ENCODE measurements at regions not wholly inside any gene's neighbourhood (a gene's known extent, or its start where the extent isn't known, plus 50 kb on each side); places are given as distances from the start of the nearest gene placed in this dataset.

DNA sequence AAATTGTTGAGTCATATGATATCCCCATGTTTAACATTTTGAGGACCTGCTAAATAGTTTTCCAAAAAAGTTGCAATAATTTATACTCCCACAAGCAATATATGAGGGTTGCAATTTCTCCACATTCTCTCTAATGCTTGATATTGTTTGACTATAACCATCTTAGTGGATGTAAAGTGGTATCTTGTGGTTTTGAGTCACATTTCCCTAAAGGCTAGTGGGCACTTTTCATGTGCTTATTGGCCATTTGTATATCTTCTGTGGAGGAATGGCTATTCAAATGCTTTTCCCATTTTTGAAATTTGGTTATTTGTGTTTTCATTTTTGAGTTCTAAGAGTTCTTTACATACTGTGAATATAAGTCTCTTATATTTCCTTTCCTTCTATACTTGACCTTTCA lies 82.7 kb downstream of the SCG2 start:
- TF ChIP-seq, protein P1, sequence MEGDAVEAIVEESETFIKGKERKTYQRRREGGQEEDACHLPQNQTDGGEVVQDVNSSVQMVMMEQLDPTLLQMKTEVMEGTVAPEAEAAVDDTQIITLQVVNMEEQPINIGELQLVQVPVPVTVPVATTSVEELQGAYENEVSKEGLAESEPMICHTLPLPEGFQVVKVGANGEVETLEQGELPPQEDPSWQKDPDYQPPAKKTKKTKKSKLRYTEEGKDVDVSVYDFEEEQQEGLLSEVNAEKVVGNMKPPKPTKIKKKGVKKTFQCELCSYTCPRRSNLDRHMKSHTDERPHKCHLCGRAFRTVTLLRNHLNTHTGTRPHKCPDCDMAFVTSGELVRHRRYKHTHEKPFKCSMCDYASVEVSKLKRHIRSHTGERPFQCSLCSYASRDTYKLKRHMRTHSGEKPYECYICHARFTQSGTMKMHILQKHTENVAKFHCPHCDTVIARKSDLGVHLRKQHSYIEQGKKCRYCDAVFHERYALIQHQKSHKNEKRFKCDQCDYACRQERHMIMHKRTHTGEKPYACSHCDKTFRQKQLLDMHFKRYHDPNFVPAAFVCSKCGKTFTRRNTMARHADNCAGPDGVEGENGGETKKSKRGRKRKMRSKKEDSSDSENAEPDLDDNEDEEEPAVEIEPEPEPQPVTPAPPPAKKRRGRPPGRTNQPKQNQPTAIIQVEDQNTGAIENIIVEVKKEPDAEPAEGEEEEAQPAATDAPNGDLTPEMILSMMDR (conservative IDR thresholded peaks at IDR 0.05; ENCODE audit: low read depth, low read length) = no peak
- H3K4me3 ChIP-seq (ENCODE audit: low read length) = no peak overlapping the region
- no peak for DNase-seq (ENCODE audit: low read depth)

DNA sequence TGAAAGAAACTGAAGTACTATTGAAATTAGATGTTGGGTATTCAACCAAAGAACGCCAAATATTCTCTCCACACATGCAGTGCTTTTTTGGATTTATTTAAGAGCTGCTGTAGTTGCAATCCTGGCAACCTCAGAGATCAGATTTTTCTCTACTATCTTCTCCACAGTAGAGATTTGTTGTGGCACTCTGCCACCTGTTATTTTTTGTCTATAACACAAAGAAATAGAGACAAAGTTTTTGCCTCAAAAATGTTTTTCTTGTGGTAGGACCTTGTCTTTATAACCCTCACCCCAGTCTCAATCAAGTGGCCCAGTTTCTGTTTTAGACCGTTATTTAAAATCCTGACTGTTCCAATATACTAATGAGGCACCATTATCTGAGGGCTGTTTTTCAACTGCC lies 79.4 kb downstream of the SCG2 start:
- TF ChIP-seq, protein P1 (conservative IDR thresholded peaks at IDR 0.05; ENCODE audit: low read depth, low read length) = no peak
- no peak overlapping the region for H3K4me3 ChIP-seq (ENCODE audit: low read length)
- DNase-seq (ENCODE audit: low read depth) = no peak

DNA sequence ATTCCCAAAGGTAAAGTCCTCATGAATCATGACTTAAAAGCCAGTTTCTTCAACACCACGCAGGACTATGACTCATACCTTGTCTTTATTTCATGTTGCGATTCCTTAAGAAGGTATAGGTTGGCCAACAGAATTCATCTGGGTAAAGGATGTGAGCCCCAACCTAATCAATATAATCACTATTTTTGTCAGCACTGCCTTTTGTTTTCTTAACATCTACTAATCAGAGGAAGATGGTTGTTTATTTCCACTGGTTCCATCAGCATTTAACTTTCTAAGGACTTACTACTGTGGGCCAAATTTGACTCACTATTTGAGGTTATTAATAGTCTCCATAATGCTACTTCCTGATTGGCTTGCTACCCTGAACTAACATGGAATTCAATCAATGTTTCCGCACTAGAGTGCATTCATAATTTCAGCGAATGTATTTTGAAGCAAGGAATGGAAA lies 78.6 kb downstream of the SCG2 start:
- no peak overlapping the region for H3K4me3 ChIP-seq (ENCODE audit: low read length)
- no peak for DNase-seq (ENCODE audit: low read depth)
- TF ChIP-seq, protein P1 (conservative IDR thresholded peaks at IDR 0.05; ENCODE audit: low read depth, low read length) = no peak

DNA sequence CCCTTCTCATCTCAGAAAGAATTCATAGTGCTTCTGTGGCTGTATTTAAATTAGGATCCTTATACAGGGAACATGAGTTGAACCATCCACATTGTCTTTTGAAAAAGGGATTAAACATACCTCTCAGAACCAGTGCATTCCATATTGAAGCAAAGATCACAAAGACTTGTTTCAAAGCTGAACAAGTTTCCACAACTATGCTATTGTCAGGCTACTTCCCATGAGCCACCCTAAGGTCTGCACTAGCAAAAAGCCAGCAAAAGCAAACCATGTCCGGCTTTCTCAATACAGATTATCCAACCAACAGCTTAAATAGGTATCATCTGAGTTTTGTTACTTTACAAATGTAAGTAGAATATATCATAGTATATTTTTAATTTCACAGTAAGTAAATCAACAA lies 78.1 kb downstream of the SCG2 start:
- no peak for DNase-seq (ENCODE audit: low read depth)
- H3K4me3 ChIP-seq (ENCODE audit: low read length) = no peak overlapping the region
- TF ChIP-seq, protein P1 (conservative IDR thresholded peaks at IDR 0.05; ENCODE audit: low read depth, low read length) = no peak

DNA sequence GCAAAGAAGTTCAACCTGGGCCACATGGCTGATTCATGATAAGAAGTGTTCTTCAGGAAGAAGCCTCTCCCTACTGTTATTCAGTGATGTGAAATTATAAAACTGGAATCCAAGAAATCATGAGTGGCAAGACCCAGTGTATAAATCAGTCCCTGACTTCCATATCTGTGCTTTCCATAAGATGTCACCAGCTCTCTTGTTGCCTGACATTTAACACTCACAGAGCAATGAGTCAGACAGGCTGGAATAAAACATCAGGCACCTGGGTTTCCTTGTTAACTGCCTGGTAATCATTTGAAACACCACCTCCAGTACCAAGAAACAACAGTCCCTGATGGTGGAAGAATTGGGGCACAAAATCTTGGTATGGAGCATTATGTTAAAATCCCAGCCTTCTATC lies 76.1 kb downstream of the SCG2 start:
- no peak for DNase-seq (ENCODE audit: low read depth)
- H3K4me3 ChIP-seq (ENCODE audit: low read length) = no peak overlapping the region
- TF ChIP-seq, protein P1 (conservative IDR thresholded peaks at IDR 0.05; ENCODE audit: low read depth, low read length) = no peak

DNA sequence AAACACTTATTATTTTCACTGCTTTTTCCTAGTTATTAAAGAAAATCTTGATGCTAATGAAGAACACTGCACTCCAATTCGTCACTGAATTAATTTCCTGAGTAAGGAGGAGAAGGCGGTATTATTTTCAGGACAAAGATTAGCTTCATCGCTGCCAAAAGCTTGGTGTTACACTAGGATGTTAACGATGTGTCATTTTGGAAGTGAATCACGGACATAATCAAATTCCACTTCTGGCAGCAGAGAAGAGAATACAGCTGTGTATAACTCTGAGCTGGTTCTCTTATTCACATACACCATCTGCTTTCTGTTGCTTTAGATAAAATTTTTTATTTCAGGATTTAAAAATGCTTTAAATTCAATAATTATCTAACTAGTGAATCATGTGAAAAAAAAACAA lies 74.1 kb downstream of the SCG2 start:
- H3K4me3 ChIP-seq (ENCODE audit: low read length) = no peak overlapping the region
- DNase-seq (ENCODE audit: low read depth) = no peak
- TF ChIP-seq, protein P1 (conservative IDR thresholded peaks at IDR 0.05; ENCODE audit: low read depth, low read length) = no peak

DNA sequence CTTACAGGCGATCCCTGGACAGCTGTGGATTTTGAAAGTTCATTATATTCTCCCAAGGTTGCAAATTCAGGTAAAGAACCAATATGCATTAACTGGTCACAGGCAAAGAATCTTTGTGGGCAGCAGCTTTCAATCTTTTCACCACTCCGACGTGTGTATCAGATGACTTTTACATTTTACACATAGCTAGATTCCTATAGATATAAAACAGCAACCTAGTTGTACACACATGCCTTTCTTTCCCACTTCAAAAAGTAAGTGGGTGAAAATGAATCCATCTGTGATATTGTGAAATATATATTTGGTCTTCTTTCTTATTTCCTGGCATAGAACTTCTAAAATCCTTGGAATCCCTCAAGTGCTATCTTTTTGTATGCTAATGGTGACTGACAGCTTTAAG lies 72.5 kb downstream of the SCG2 start:
- TF ChIP-seq, protein P1 (conservative IDR thresholded peaks at IDR 0.05; ENCODE audit: low read depth, low read length) = no peak
- no peak overlapping the region for H3K4me3 ChIP-seq (ENCODE audit: low read length)
- no peak for DNase-seq (ENCODE audit: low read depth)

Measured in retinal pigment epithelial cell (primary cell).